ENCODE measurements at regions not wholly inside any gene's neighbourhood (a gene's known extent, or its start where the extent isn't known, plus 50 kb on each side); places are given as distances from the start of the nearest gene placed in this dataset.

GRCh38 chr12:92089559-92089958, 56.1 kb downstream of the BTG1 start:
- no peak for DNase-seq

- no peak for DNase-seq
These were observed 56.8 kb downstream of the BTG1 start for GRCh38 chr12:92088805-92089204.

GRCh38 chr12:92085736-92086040, 60.0 kb downstream of the BTG1 start:
- DNase-seq, result no peak

- DNase-seq, result peak; percentile 35
These were observed 60.5 kb downstream of the BTG1 start for GRCh38 chr12:92085040-92085735.

- peak; percentile 64 for DNase-seq
These were observed 64.7 kb downstream of the BTG1 start for GRCh38 chr12:92080911-92081285.

- DNase-seq, result peak; percentile 42
These were observed 66.6 kb downstream of the BTG1 start for GRCh38 chr12:92079054-92079385.

- DNase-seq, result peak; percentile 100
These were observed 67.2 kb downstream of the BTG1 start for GRCh38 chr12:92078167-92079053.

- DNase-seq, result no peak
These were observed 68.1 kb downstream of the BTG1 start for GRCh38 chr12:92077530-92077929.

- peak; percentile 53 for DNase-seq
These were observed 69.5 kb downstream of the BTG1 start for GRCh38 chr12:92076101-92076500.

- DNase-seq, result peak; percentile 92
These were observed 70.2 kb downstream of the BTG1 start for GRCh38 chr12:92075425-92075914.

GRCh38 chr12:92074889-92075288, 70.8 kb downstream of the BTG1 start:
- no peak for DNase-seq

GRCh38 chr12:92073094-92073493, 72.6 kb downstream of the BTG1 start:
- DNase-seq, result no peak

- no peak for DNase-seq
These were observed 73.5 kb downstream of the BTG1 start for GRCh38 chr12:92072112-92072511.

- no peak for DNase-seq
These were observed 74.7 kb downstream of the BTG1 start for GRCh38 chr12:92070864-92071445.

- no peak for DNase-seq
These were observed 75.4 kb downstream of the BTG1 start for GRCh38 chr12:92070054-92070863.

- no peak for DNase-seq
These were observed 77.2 kb downstream of the BTG1 start for GRCh38 chr12:92068459-92068858.

GRCh38 chr12:92065639-92066038, 80.0 kb downstream of the BTG1 start:
- no peak for DNase-seq

GRCh38 chr12:92065018-92065499, 80.6 kb downstream of the BTG1 start:
- peak; percentile 42 for DNase-seq

GRCh38 chr12:92064422-92064821, 81.2 kb downstream of the BTG1 start:
- no peak for DNase-seq

- DNase-seq, result no peak
These were observed 82.0 kb downstream of the BTG1 start for GRCh38 chr12:92063641-92064040.

GRCh38 chr12:92062539-92063493, 82.8 kb downstream of the BTG1 start:
- no peak for DNase-seq

Data from fibroblast of skin of abdomen (primary cell).